SK-N-SH (cell line): ENCODE measurements at regions not wholly inside any gene's neighbourhood (a gene's known extent, or its start where the extent isn't known, plus 50 kb on each side); places are given as distances from the start of the nearest gene placed in this dataset.

Source experiments
- CTCF ChIA-PET: fragments of 300-600, 350-600 bp; formaldehyde crosslinking; extraction: SDS; loops from one replicate; lab custom pipeline; 2021; lab: Yijun Ruan, JAX
- POLR2A ChIA-PET: fragments of 350-600 bp; sonication (Branson Sonifier 250); formaldehyde crosslinking; extraction: SDS; loops from one replicate; lab custom pipeline; 2020; ENCODE audit warnings: antibody characterized with exemption, inconsistent platforms; lab: Yijun Ruan, JAX
- DNase-seq: peaks from one replicate; pipeline ENCODE4 v3.0.0; 2012
- H2AFZ ChIP-seq: fragments of 200-600 bp; sonication (generic); 2 replicates; pipeline ENCODE4 v1.8.1; 2016; ENCODE audit warnings: antibody characterized with exemption, mild to moderate bottlenecking, low read depth
- H3F3A ChIP-seq: fragments of 200-600 bp; sonication (generic); replicated peaks from 2 replicates; pipeline ENCODE3; 2016; ENCODE audit warnings: antibody characterized with exemption, mild to moderate bottlenecking; ENCODE audit not compliant: insufficient read depth
- H3K27ac ChIP-seq, 2 experiments: fragments of 200-500 bp in 1 of 2; fragments of 200-600 bp in 1 of 2; sonication (Bioruptor generic) in 1 of 2; sonication (generic), shearing (Covaris generic) in 1 of 2; 2 replicates each; pipeline versions ENCODE4 v1.5.1 to v1.6.1; 2014 to 2016; ENCODE audit warnings: low read depth in 2 of 2, inconsistent platforms in 1 of 2, low read length in 1 of 2, mild to moderate bottlenecking in 1 of 2, mixed read lengths in 1 of 2
- H3K27me3 ChIP-seq: fragments of 200-600 bp; sonication (generic), shearing (Covaris generic); 2 replicates; pipeline ENCODE4 v1.6.1; 2016; ENCODE audit warnings: mixed run types; ENCODE audit not compliant: insufficient read depth
- H3K36me3 ChIP-seq, 2 experiments: fragments of 200-500 bp in 1 of 2; fragments of 200-600 bp in 1 of 2; sonication (Bioruptor generic) in 1 of 2; sonication (generic) in 1 of 2; replicated peaks in 1 of 2; 2 replicates each; pipeline versions ENCODE3 to v1.5.1; 2014 to 2016; ENCODE audit warnings: low read length in 1 of 2, mild to moderate bottlenecking in 1 of 2; ENCODE audit not compliant: insufficient read depth in 2 of 2, control insufficient read depth in 1 of 2
- H3K4me1 ChIP-seq, 2 experiments: fragments of 200-500 bp in 1 of 2; fragments of 200-600 bp in 1 of 2; sonication (Bioruptor generic) in 1 of 2; sonication (generic), shearing (Covaris generic) in 1 of 2; 2 replicates each; pipeline versions ENCODE4 v1.5.1 to v1.6.1; 2014 to 2016; ENCODE audit warnings: low read depth in 1 of 2, low read length in 1 of 2, mixed run types in 1 of 2; ENCODE audit not compliant: insufficient read depth in 2 of 2, control insufficient read depth in 1 of 2
- H3K4me2 ChIP-seq: fragments of 200-600 bp; sonication (generic), shearing (Covaris generic); 2 replicates; pipeline ENCODE4 v1.6.1; 2017; ENCODE audit warnings: mixed run types
- H3K4me3 ChIP-seq, 2 experiments: fragments of 200-500 bp in 1 of 2; fragments of 200-600 bp in 1 of 2; sonication (Bioruptor generic) in 1 of 2; sonication (generic), shearing (Covaris generic) in 1 of 2; 2 replicates each; pipeline versions ENCODE4 v1.5.1 to v1.8.1; 2014 to 2016; ENCODE audit warnings: low read depth in 2 of 2, inconsistent platforms in 1 of 2, low read length in 1 of 2, mild to moderate bottlenecking in 1 of 2, mixed read lengths in 1 of 2, moderate library complexity in 1 of 2
- H3K79me2 ChIP-seq: fragments of 200-600 bp; sonication (generic); 2 replicates; pipeline ENCODE4 v1.8.1; 2017; ENCODE audit warnings: mild to moderate bottlenecking; ENCODE audit not compliant: insufficient read depth
- H3K9ac ChIP-seq: fragments of 200-600 bp; sonication (generic); 2 replicates; pipeline ENCODE4 v1.6.1; 2017; ENCODE audit warnings: mixed run types
- H3K9me2 ChIP-seq: fragments of 200-600 bp; sonication (generic); 2 replicates; pipeline ENCODE4 v1.6.1; 2017; ENCODE audit warnings: mixed run types
- H3K9me3 ChIP-seq: fragments of 200-600 bp; sonication (generic); 2 replicates; pipeline ENCODE4 v1.6.1; 2017; ENCODE audit warnings: mixed run types, mild to moderate bottlenecking, moderate library complexity
- H4K20me1 ChIP-seq: fragments of 200-600 bp; sonication (generic); 2 replicates; pipeline ENCODE4 v1.6.1; 2017; ENCODE audit warnings: mild to moderate bottlenecking, mixed run types; ENCODE audit not compliant: insufficient read depth
- CHD2 ChIP-seq: fragments of 150-350 bp; IDR thresholded peaks from 2 replicates; pipeline ENCODE4 v1.6.1; 2018; ENCODE audit warnings: low read length; ENCODE audit not compliant: partially characterized antibody
- EZH2phosphoT487 ChIP-seq: fragments of 200-600 bp; sonication (generic); IDR thresholded peaks from 2 replicates; pipeline ENCODE4 v1.6.1; 2017; ENCODE audit warnings: low read depth, mixed run types, mild to moderate bottlenecking, antibody characterized with exemption, moderate library complexity, borderline replicate concordance
- FOXJ3 ChIP-seq: sonication (generic); formaldehyde crosslinking; IDR thresholded peaks from 2 replicates; pipeline ENCODE4 v1.5.1; 2020; ENCODE audit warnings: mild to moderate bottlenecking, missing genetic modification reagents
- JUND ChIP-seq: IDR thresholded peaks from 2 replicates; pipeline ENCODE4 v1.4.0; 2012
- MEF2A ChIP-seq: IDR thresholded peaks from 2 replicates; pipeline ENCODE4 v1.4.0; 2012; ENCODE audit warnings: low read depth, borderline replicate concordance
- MXI1 ChIP-seq: IDR thresholded peaks from 2 replicates; pipeline ENCODE4 v1.6.1; 2012; ENCODE audit warnings: mild to moderate bottlenecking, low read depth, low read length, improper control_type of control experiment
- NFIC ChIP-seq: IDR thresholded peaks from 2 replicates; pipeline ENCODE4 v1.4.0; 2012; ENCODE audit warnings: borderline replicate concordance
- NRF1 ChIP-seq: IDR thresholded peaks from 2 replicates; pipeline ENCODE4 v1.6.1; 2012; ENCODE audit warnings: low read depth, mild to moderate bottlenecking, low read length
- TAF1 ChIP-seq: IDR thresholded peaks from 2 replicates; pipeline ENCODE4 v1.6.1; 2012; ENCODE audit warnings: low read depth, mild to moderate bottlenecking, low read length, moderate library complexity, borderline replicate concordance
- TCF12 ChIP-seq: IDR thresholded peaks from 2 replicates; pipeline ENCODE4 v1.4.0; 2012
- TEAD4 ChIP-seq: IDR thresholded peaks from 2 replicates; pipeline ENCODE4 v1.4.0; 2012; ENCODE audit warnings: mild to moderate bottlenecking, borderline replicate concordance; ENCODE audit not compliant: insufficient read depth
- YY1 ChIP-seq: IDR thresholded peaks from 2 replicates; pipeline ENCODE4 v1.4.0; 2012; ENCODE audit warnings: low read depth, mild to moderate bottlenecking
- WGBS: methylation state at CpG from one replicate; pipeline ENCODE4 v1.1.6; 2017; ENCODE audit warnings: low lambda C conversion rate; 5-methylcytosine and 5-hydroxymethylcytosine counted together
- TF ChIP-seq, protein P1 (sequence below): IDR thresholded peaks from 2 replicates; pipeline ENCODE4 v1.6.1; 2012; ENCODE audit warnings: mild to moderate bottlenecking, low read depth, low read length, moderate library complexity
- TF ChIP-seq, protein P2 (sequence below): fragments of 150-350 bp; IDR thresholded peaks from 2 replicates; pipeline ENCODE4 v1.6.1; 2017; ENCODE audit warnings: antibody characterized with exemption, low read length, low read depth, borderline replicate concordance
- TF ChIP-seq, protein P3 (sequence below): fragments of 150-350 bp; IDR thresholded peaks from 2 replicates; pipeline ENCODE4 v1.6.1; 2016; ENCODE audit warnings: mild to moderate bottlenecking, low read depth, low read length
- TF ChIP-seq, protein P4 (sequence below): fragments of 200-600 bp; sonication (generic); IDR thresholded peaks from 2 replicates; pipeline ENCODE4 v1.6.1; 2017; ENCODE audit warnings: antibody characterized with exemption, mild to moderate bottlenecking, moderate library complexity

DNA sequence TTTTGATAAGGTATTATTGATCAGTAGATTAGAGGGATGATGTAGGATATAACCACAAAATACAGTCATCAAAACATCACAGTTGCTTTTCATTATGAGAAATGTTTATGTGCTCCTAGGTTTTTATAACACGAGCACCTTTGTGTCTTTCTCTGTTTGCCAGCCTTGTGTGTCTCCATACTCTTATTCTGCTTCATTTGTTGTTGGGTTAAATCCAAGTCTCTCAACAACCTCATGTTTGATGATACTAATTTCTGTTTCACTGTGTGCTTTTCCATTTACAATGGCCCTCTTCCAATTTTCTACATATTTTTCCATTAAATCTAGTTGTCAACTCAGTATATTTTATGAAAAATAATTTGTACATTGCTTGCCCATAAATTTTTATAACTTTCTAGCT is 107.7 kb upstream of the POU2AF2 start (continued):
- TF ChIP-seq, protein P1, sequence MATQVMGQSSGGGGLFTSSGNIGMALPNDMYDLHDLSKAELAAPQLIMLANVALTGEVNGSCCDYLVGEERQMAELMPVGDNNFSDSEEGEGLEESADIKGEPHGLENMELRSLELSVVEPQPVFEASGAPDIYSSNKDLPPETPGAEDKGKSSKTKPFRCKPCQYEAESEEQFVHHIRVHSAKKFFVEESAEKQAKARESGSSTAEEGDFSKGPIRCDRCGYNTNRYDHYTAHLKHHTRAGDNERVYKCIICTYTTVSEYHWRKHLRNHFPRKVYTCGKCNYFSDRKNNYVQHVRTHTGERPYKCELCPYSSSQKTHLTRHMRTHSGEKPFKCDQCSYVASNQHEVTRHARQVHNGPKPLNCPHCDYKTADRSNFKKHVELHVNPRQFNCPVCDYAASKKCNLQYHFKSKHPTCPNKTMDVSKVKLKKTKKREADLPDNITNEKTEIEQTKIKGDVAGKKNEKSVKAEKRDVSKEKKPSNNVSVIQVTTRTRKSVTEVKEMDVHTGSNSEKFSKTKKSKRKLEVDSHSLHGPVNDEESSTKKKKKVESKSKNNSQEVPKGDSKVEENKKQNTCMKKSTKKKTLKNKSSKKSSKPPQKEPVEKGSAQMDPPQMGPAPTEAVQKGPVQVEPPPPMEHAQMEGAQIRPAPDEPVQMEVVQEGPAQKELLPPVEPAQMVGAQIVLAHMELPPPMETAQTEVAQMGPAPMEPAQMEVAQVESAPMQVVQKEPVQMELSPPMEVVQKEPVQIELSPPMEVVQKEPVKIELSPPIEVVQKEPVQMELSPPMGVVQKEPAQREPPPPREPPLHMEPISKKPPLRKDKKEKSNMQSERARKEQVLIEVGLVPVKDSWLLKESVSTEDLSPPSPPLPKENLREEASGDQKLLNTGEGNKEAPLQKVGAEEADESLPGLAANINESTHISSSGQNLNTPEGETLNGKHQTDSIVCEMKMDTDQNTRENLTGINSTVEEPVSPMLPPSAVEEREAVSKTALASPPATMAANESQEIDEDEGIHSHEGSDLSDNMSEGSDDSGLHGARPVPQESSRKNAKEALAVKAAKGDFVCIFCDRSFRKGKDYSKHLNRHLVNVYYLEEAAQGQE, result no peak
- no peak for TF ChIP-seq TCF12
- TF ChIP-seq, all 33 proteins: peak for 0

DNA sequence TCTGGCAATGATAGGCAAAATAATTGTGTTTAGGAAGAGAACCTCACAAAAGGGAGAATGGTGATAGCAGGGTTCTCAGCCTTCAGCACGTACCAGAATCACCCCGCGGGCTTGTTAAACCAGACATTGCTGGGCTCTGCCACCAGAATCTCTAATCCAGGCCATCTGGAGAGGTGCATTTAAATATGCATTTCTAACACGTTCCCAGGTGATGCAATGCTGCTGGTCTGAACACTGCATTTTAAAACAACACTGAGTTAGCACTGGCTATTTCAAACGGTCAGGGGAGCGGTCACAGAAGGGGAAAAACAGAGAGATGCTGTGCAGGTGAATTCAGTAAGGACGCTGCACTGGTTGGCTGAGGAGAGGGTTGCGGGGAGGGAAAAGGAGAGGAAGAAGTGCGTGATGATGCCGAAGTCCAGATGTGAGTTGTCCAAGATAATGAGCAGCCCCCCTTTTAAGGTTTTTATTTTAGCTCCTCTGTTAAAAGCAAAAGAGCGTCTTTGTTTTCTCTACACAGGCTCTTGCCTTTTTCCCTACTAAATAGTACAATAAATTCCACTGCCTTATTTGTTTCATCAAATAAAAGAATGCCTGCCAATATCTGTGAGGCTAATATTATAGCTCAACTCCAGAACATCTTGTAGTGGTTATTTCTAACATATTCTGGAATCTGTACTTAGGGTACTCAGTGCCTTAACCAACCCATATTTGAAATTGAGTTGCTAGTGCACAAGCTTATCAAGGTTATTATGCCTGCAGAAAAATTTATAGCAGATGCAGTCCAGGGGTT is 109.6 kb upstream of the POU2AF2 start:
- CTCF ChIA-PET, result interaction anchor here (0.7 to 1.4 kb wide), 3 partner anchors 11 to 389 kb away, joined by 3 read pairs; no protein-coding TSS in a partner anchor
- no peak overlapping the region for H3K4me2 ChIP-seq
- H3K9me2 ChIP-seq, result no peaks in the 10 kb centered on the region
- no peaks in the 10 kb centered on the region for H3F3A ChIP-seq
- 71% methylated on average over 11 of the region's 11 CpGs for WGBS
- H3K27ac ChIP-seq, result no peak overlapping the region
- no peak overlapping the region for H3K4me3 ChIP-seq
- H3K36me3 ChIP-seq, result no peaks in the 10 kb centered on the region
- no peaks in the 10 kb centered on the region for H3K9me3 ChIP-seq
- no peak for TF ChIP-seq MXI1
- TF ChIP-seq TEAD4, result no peak
- TF ChIP-seq YY1, result no peak
- no peak for TF ChIP-seq MEF2A
- TF ChIP-seq CHD2, result no peak
- TF ChIP-seq, protein P2, sequence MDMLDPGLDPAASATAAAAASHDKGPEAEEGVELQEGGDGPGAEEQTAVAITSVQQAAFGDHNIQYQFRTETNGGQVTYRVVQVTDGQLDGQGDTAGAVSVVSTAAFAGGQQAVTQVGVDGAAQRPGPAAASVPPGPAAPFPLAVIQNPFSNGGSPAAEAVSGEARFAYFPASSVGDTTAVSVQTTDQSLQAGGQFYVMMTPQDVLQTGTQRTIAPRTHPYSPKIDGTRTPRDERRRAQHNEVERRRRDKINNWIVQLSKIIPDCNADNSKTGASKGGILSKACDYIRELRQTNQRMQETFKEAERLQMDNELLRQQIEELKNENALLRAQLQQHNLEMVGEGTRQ, result no peak
- TF ChIP-seq NRF1, result no peak
- TF ChIP-seq, protein P3, sequence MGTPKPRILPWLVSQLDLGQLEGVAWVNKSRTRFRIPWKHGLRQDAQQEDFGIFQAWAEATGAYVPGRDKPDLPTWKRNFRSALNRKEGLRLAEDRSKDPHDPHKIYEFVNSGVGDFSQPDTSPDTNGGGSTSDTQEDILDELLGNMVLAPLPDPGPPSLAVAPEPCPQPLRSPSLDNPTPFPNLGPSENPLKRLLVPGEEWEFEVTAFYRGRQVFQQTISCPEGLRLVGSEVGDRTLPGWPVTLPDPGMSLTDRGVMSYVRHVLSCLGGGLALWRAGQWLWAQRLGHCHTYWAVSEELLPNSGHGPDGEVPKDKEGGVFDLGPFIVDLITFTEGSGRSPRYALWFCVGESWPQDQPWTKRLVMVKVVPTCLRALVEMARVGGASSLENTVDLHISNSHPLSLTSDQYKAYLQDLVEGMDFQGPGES, result no peak
- no peak for TF ChIP-seq EZH2phosphoT487
- TF ChIP-seq, protein P4, sequence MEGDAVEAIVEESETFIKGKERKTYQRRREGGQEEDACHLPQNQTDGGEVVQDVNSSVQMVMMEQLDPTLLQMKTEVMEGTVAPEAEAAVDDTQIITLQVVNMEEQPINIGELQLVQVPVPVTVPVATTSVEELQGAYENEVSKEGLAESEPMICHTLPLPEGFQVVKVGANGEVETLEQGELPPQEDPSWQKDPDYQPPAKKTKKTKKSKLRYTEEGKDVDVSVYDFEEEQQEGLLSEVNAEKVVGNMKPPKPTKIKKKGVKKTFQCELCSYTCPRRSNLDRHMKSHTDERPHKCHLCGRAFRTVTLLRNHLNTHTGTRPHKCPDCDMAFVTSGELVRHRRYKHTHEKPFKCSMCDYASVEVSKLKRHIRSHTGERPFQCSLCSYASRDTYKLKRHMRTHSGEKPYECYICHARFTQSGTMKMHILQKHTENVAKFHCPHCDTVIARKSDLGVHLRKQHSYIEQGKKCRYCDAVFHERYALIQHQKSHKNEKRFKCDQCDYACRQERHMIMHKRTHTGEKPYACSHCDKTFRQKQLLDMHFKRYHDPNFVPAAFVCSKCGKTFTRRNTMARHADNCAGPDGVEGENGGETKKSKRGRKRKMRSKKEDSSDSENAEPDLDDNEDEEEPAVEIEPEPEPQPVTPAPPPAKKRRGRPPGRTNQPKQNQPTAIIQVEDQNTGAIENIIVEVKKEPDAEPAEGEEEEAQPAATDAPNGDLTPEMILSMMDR, result no peak
- TF ChIP-seq TAF1, result no peak
- no peak for TF ChIP-seq FOXJ3 (CRISPR knock-in tag)
- TF ChIP-seq TCF12, result no peak
- no peak for TF ChIP-seq JUND
- TF ChIP-seq NFIC, result no peak
- TF ChIP-seq, all 33 proteins: peak for 0
- no peak overlapping the region for H3K9ac ChIP-seq
- H3K79me2 ChIP-seq, result no peaks in the 10 kb centered on the region
- H2AFZ ChIP-seq, result no peak overlapping the region
- no peak for DNase-seq
- no peaks in the 10 kb centered on the region for H4K20me1 ChIP-seq
- H3K27me3 ChIP-seq, result no peaks in the 10 kb centered on the region
- POLR2A ChIA-PET, result no interaction called here
- H3K4me1 ChIP-seq, result no peaks in the 10 kb centered on the region; a peak in 1 of 4 replicates
